ENCODE measurements at regions not wholly inside any gene's neighbourhood (a gene's known extent, or its start where the extent isn't known, plus 50 kb on each side); places are given as distances from the start of the nearest gene placed in this dataset.
"Not testable (repeated sequence)": the region's sequence is repeated elsewhere in the genome, so short reads cannot be mapped to it uniquely, and the experiment has no call there.

GRCh38 chr18:64369830-64370440, 221.0 kb upstream of the LINC00305 start:
- TF ChIP-seq CTCF (conservative IDR thresholded peaks at IDR 0.05; ENCODE audit: low read length); EZH2phosphoT487 (IDR thresholded peaks at IDR 0.05; ENCODE audit: borderline replicate concordance, low read depth, low read length): not testable (repeated sequence)
